IPS DF 6.9 (cell line): ENCODE measurements at regions not wholly inside any gene's neighbourhood (a gene's known extent, or its start where the extent isn't known, plus 50 kb on each side); places are given as distances from the start of the nearest gene placed in this dataset.

Source experiments
- DNase-seq: peaks from one replicate; pipeline ENCODE4 v3.0.0-alpha.2; 2013; ENCODE audit warnings: low read depth, low spot score
- H3K27ac ChIP-seq: one replicate; pipeline ENCODE4 v1.5.1; 2013; ENCODE audit warnings: low read length, control low read depth
- H3K27me3 ChIP-seq: 2 replicates; pipeline ENCODE4 v1.6.1; 2013; ENCODE audit warnings: mild to moderate bottlenecking, low read length; ENCODE audit not compliant: control insufficient read depth, insufficient read depth
- H3K36me3 ChIP-seq: 2 replicates; pipeline ENCODE4 v1.6.1; 2013; ENCODE audit warnings: low read length; ENCODE audit not compliant: control insufficient read depth, insufficient read depth
- H3K4me1 ChIP-seq: 2 replicates; pipeline ENCODE4 v1.6.1; 2013; ENCODE audit warnings: low read length; ENCODE audit not compliant: control insufficient read depth, insufficient read depth
- H3K4me3 ChIP-seq: 2 replicates; pipeline ENCODE4 v1.5.1; 2013; ENCODE audit warnings: mild to moderate bottlenecking, low read length
- H3K9me3 ChIP-seq: 2 replicates; pipeline ENCODE4 v1.6.1; 2013; ENCODE audit warnings: low read length, inconsistent platforms; ENCODE audit not compliant: control insufficient read depth, insufficient read depth
- WGBS: extraction: QIAGEN DNeasy Blood & Tissue Kit; methylation state at CpG from one replicate; pipeline ENCODE4 v1.1.7; 2013; ENCODE audit warnings: mixed read lengths, missing lambda C conversion rate; ENCODE audit not compliant: insufficient read length, insufficient coverage; 5-methylcytosine and 5-hydroxymethylcytosine counted together

- no peaks in the 10 kb centered on the region for H3K4me1 ChIP-seq
- no peaks in the 10 kb centered on the region for H3K36me3 ChIP-seq
- H3K4me3 ChIP-seq = no peak overlapping the region
- no peak overlapping the region for H3K27ac ChIP-seq
- H3K27me3 ChIP-seq = peaks cover 1% of the 10 kb centered on the region; the same call in 1 of the 2 replicates
- WGBS = no CpG with 5 or more reads among the region's 6 CpGs
- DNase-seq = no peak
- no peaks in the 10 kb centered on the region for H3K9me3 ChIP-seq
Measured at GRCh38 chr21:38880577-38880966, 74.8 kb downstream of the ETS2 start.

GRCh38 chr21:38879912-38880576 is 74.3 kb downstream of the ETS2 start:
- Histone ChIP-seq H3K27me3 (peaks cover 1% of the 10 kb centered on the region; the same call in 1 of the 2 replicates), H3K9me3 (no peaks in the 10 kb centered on the region), H3K36me3 (no peaks in the 10 kb centered on the region), H3K27ac (no peak overlapping the region), H3K4me3 (no peak overlapping the region), H3K4me1 (no peaks in the 10 kb centered on the region)
- no peak for DNase-seq
- WGBS = no CpG with 5 or more reads among the region's 4 CpGs

- Histone ChIP-seq H3K4me3 (no peak overlapping the region), H3K27ac (no peak overlapping the region), H3K36me3 (no peaks in the 10 kb centered on the region), H3K9me3 (no peaks in the 10 kb centered on the region), H3K27me3 (peaks cover 1% of the 10 kb centered on the region; the same call in 1 of the 2 replicates), H3K4me1 (no peaks in the 10 kb centered on the region)
- WGBS = no CpG with 5 or more reads among the region's 1 CpG
- no peak for DNase-seq
Measured at GRCh38 chr21:38878379-38879179, 72.8 kb downstream of the ETS2 start.

- Histone ChIP-seq H3K27me3 (peaks cover 1% of the 10 kb centered on the region; the same call in 1 of the 2 replicates), H3K9me3 (peaks cover 2% of the 10 kb centered on the region; the same call in 1 of the 2 replicates), H3K36me3 (no peaks in the 10 kb centered on the region), H3K27ac (no peak overlapping the region), H3K4me3 (no peak overlapping the region), H3K4me1 (no peaks in the 10 kb centered on the region)
- WGBS = no CpG with 5 or more reads among the region's 10 CpGs
- DNase-seq = no peak
Measured at GRCh38 chr21:38875694-38876492, 70.2 kb downstream of the ETS2 start.
